ENCODE measurements at regions not wholly inside any gene's neighbourhood (a gene's known extent, or its start where the extent isn't known, plus 50 kb on each side); places are given as distances from the start of the nearest gene placed in this dataset.
"Not testable (repeated sequence)": the region's sequence is repeated elsewhere in the genome, so short reads cannot be mapped to it uniquely, and the experiment has no call there.

- no peak for TF ChIP-seq CTCF (conservative IDR thresholded peaks at IDR 0.05)
- WGBS, 2 experiments (ENCODE audit: insufficient coverage in 1 of 2, insufficient read length in 1 of 2), result 95 to 100% methylated on average over 1 to 3 of the region's 3 CpGs
- Histone ChIP-seq H3K9ac (ENCODE audit: extremely low read depth, low read length, poor library complexity, severe bottlenecking) (no peak overlapping the region), H3K4me3 (ENCODE audit: low read length) (no peak overlapping the region), H3K9me3 (ENCODE audit: control insufficient read depth, low read length) (no peaks in the 10 kb centered on the region), H3K27ac (ENCODE audit: low read depth, low read length) (no peak overlapping the region), H3K36me3 (ENCODE audit: control insufficient read depth, insufficient read depth, low read length) (no peaks in the 10 kb centered on the region), H3K27me3 (ENCODE audit: control insufficient read depth, insufficient read depth, low read length, poor library complexity, severe bottlenecking) (no peaks in the 10 kb centered on the region), H3K4me1 (ENCODE audit: control insufficient read depth, insufficient read depth, low read length) (peaks cover 10% of the 10 kb centered on the region)
- no peak for DNase-seq
- Mint-ChIP-seq H3K9me3 (peaks cover 4% of the 10 kb centered on the region), H3K36me3 (ENCODE audit: low read depth) (peaks cover 11% of the 10 kb centered on the region), H3K4me3 (no peak overlapping the region), H3K27me3 (ENCODE audit: insufficient read depth) (no peaks in the 10 kb centered on the region), H3K4me1 (peaks cover 17% of the 10 kb centered on the region), H3K27ac (no peak overlapping the region)
Observed at GRCh38 chr10:21039721-21040120, 142.6 kb upstream of the NEBL start.

- DNase-seq, result no peak
- no peak for TF ChIP-seq CTCF (conservative IDR thresholded peaks at IDR 0.05)
- no peaks in the 10 kb centered on the region for H3K9me3 ChIP-seq (ENCODE audit: control insufficient read depth, low read length)
- Mint-ChIP-seq H3K27ac (no peak overlapping the region), H3K36me3 (ENCODE audit: low read depth) (peaks cover 11% of the 10 kb centered on the region), H3K4me1 (peaks cover 3% of the 10 kb centered on the region), H3K4me3 (no peak overlapping the region), H3K9me3 (peaks cover 4% of the 10 kb centered on the region), H3K27me3 (ENCODE audit: insufficient read depth) (no peaks in the 10 kb centered on the region)
- 74 to 97% methylated on average over 4 to 5 of the region's 5 CpGs for WGBS, 2 experiments (ENCODE audit: insufficient coverage in 1 of 2, insufficient read length in 1 of 2)
- H3K36me3 ChIP-seq (ENCODE audit: control insufficient read depth, insufficient read depth, low read length), result no peaks in the 10 kb centered on the region
- no peaks in the 10 kb centered on the region for H3K27me3 ChIP-seq (ENCODE audit: control insufficient read depth, insufficient read depth, low read length, poor library complexity, severe bottlenecking)
- no peak overlapping the region for H3K9ac ChIP-seq (ENCODE audit: extremely low read depth, low read length, poor library complexity, severe bottlenecking)
- no peaks in the 10 kb centered on the region for H3K4me1 ChIP-seq (ENCODE audit: control insufficient read depth, insufficient read depth, low read length)
- H3K27ac ChIP-seq (ENCODE audit: low read depth, low read length), result no peak overlapping the region
- no peak overlapping the region for H3K4me3 ChIP-seq (ENCODE audit: low read length)
Observed at GRCh38 chr10:21036757-21037156, 139.6 kb upstream of the NEBL start.

- H3K4me3 ChIP-seq (ENCODE audit: low read length); H3K27me3 ChIP-seq (ENCODE audit: control insufficient read depth, insufficient read depth, low read length, poor library complexity, severe bottlenecking); H3K4me3 Mint-ChIP-seq; H3K4me1 ChIP-seq (ENCODE audit: control insufficient read depth, insufficient read depth, low read length); H3K4me1 Mint-ChIP-seq; H3K27ac Mint-ChIP-seq; H3K9ac ChIP-seq (ENCODE audit: extremely low read depth, low read length, poor library complexity, severe bottlenecking); H3K36me3 ChIP-seq (ENCODE audit: control insufficient read depth, insufficient read depth, low read length); H3K27ac ChIP-seq (ENCODE audit: low read depth, low read length); H3K9me3 ChIP-seq (ENCODE audit: control insufficient read depth, low read length); DNase-seq; H3K27me3 Mint-ChIP-seq (ENCODE audit: insufficient read depth); H3K9me3 Mint-ChIP-seq: not testable (repeated sequence)
- WGBS, 2 experiments (ENCODE audit: insufficient coverage in 1 of 2, insufficient read length in 1 of 2), result 92 to 94% methylated on average over 3 of the region's 3 CpGs
- H3K36me3 Mint-ChIP-seq (ENCODE audit: low read depth), result peaks cover 14% of the 10 kb centered on the region
Observed at GRCh38 chr10:21034770-21035169, 137.7 kb upstream of the NEBL start.

- WGBS, 2 experiments (ENCODE audit: insufficient coverage in 1 of 2, insufficient read length in 1 of 2), result 0 to 45% methylated on average over 1 to 2 of the region's 2 CpGs
- no peak for DNase-seq
- no peaks in the 10 kb centered on the region for H3K9me3 ChIP-seq (ENCODE audit: control insufficient read depth, low read length)
- H3K27me3 ChIP-seq (ENCODE audit: control insufficient read depth, insufficient read depth, low read length, poor library complexity, severe bottlenecking), result no peaks in the 10 kb centered on the region
- H3K4me3 ChIP-seq (ENCODE audit: low read length), result no peak overlapping the region
- H3K4me1 ChIP-seq (ENCODE audit: control insufficient read depth, insufficient read depth, low read length), result no peaks in the 10 kb centered on the region
- no peak for TF ChIP-seq CTCF (conservative IDR thresholded peaks at IDR 0.05)
- peaks cover 16% of the 10 kb centered on the region for H3K36me3 Mint-ChIP-seq (ENCODE audit: low read depth)
- peaks cover 11% of the 10 kb centered on the region for H3K9me3 Mint-ChIP-seq
- no peak overlapping the region for H3K4me3 Mint-ChIP-seq
- no peaks in the 10 kb centered on the region for H3K36me3 ChIP-seq (ENCODE audit: control insufficient read depth, insufficient read depth, low read length)
- H3K27me3 Mint-ChIP-seq (ENCODE audit: insufficient read depth), result no peaks in the 10 kb centered on the region
- peaks cover 8% of the 10 kb centered on the region for H3K4me1 Mint-ChIP-seq
- no peak overlapping the region for H3K9ac ChIP-seq (ENCODE audit: extremely low read depth, low read length, poor library complexity, severe bottlenecking)
- H3K27ac ChIP-seq (ENCODE audit: low read depth, low read length), result no peak overlapping the region
- H3K27ac Mint-ChIP-seq, result no peak overlapping the region
Observed at GRCh38 chr10:21034241-21034640, 137.1 kb upstream of the NEBL start.

Data from endodermal cell (in vitro differentiated cells).